H9 (cell line): ENCODE measurements at regions not wholly inside any gene's neighbourhood (a gene's known extent, or its start where the extent isn't known, plus 50 kb on each side); places are given as distances from the start of the nearest gene placed in this dataset.

Experiments
- DNase-seq: peaks from one replicate; pipeline ENCODE4 v3.0.0-alpha.2; 2017
- H2AFZ ChIP-seq: one replicate; pipeline ENCODE4 v1.6.1; 2013; ENCODE audit warnings: mild to moderate bottlenecking, low read length, control low read depth, moderate library complexity
- H2AK5ac ChIP-seq: 2 replicates; pipeline ENCODE4 v1.6.1; 2013; ENCODE audit warnings: low read length, control low read depth, mixed read lengths; ENCODE audit not compliant: insufficient read length
- H2BK120ac ChIP-seq: one replicate; pipeline ENCODE4 v1.6.1; 2013; ENCODE audit warnings: low read depth, mild to moderate bottlenecking, low read length, control low read depth, inconsistent platforms; ENCODE audit not compliant: poor library complexity, severe bottlenecking
- H2BK12ac ChIP-seq: 2 replicates; pipeline ENCODE4 v1.6.1; 2013; ENCODE audit warnings: low read length, control low read depth, mixed read lengths, low read depth; ENCODE audit not compliant: insufficient read length
- H2BK15ac ChIP-seq: 2 replicates; pipeline ENCODE4 v1.6.1; 2013; ENCODE audit warnings: low read depth, low read length, control low read depth
- H2BK20ac ChIP-seq: one replicate; pipeline ENCODE4 v1.6.1; 2013; ENCODE audit warnings: low read depth, mild to moderate bottlenecking, low read length, control low read depth, inconsistent platforms; ENCODE audit not compliant: poor library complexity, severe bottlenecking
- H2BK5ac ChIP-seq: 2 replicates; pipeline ENCODE4 v1.6.1; 2013; ENCODE audit warnings: low read length, control low read depth, mixed read lengths; ENCODE audit not compliant: insufficient read length
- H3K14ac ChIP-seq: 2 replicates; pipeline ENCODE4 v1.6.1; 2013; ENCODE audit warnings: low read length, control low read depth; ENCODE audit not compliant: insufficient read depth
- H3K18ac ChIP-seq: 2 replicates; pipeline ENCODE4 v1.6.1; 2013; ENCODE audit warnings: low read depth, mild to moderate bottlenecking, mixed read lengths, low read length, control low read depth; ENCODE audit not compliant: insufficient read length
- H3K23ac ChIP-seq: 2 replicates; pipeline ENCODE4 v1.6.1; 2013; ENCODE audit warnings: low read length, control low read depth, mixed read lengths, low read depth; ENCODE audit not compliant: insufficient read length
- H3K23me2 ChIP-seq: 2 replicates; pipeline ENCODE4 v1.6.1; 2013; ENCODE audit warnings: low read depth, mild to moderate bottlenecking, mixed read lengths, low read length, control low read depth; ENCODE audit not compliant: insufficient read length, poor library complexity, severe bottlenecking
- H3K27ac ChIP-seq: 2 replicates; pipeline ENCODE4 v1.5.1; 2013; ENCODE audit warnings: low read length, control low read depth, mixed read lengths, low read depth; ENCODE audit not compliant: insufficient read length
- H3K27me3 ChIP-seq: 2 replicates; pipeline ENCODE4 v1.6.1; 2013; ENCODE audit warnings: low read length, control low read depth, inconsistent platforms; ENCODE audit not compliant: insufficient read depth
- H3K4ac ChIP-seq: 2 replicates; pipeline ENCODE4 v1.6.1; 2013; ENCODE audit warnings: low read depth, mild to moderate bottlenecking, control low read depth, inconsistent platforms, low read length, moderate library complexity
- H3K4me1 ChIP-seq: 2 replicates; pipeline ENCODE4 v1.6.1; 2013; ENCODE audit warnings: low read length, control low read depth, inconsistent platforms; ENCODE audit not compliant: insufficient read depth
- H3K4me2 ChIP-seq: 2 replicates; pipeline ENCODE4 v1.6.1; 2013; ENCODE audit warnings: low read length, control low read depth, mixed read lengths; ENCODE audit not compliant: insufficient read length, insufficient read depth
- H3K56ac ChIP-seq: 2 replicates; pipeline ENCODE4 v1.6.1; 2013; ENCODE audit warnings: low read depth, mild to moderate bottlenecking, mixed read lengths, low read length, control low read depth; ENCODE audit not compliant: insufficient read length
- H3K79me1 ChIP-seq: 2 replicates; pipeline ENCODE4 v1.6.1; 2013; ENCODE audit warnings: low read depth, mild to moderate bottlenecking, moderate library complexity, low read length, control low read depth, inconsistent platforms; ENCODE audit not compliant: insufficient read depth, poor library complexity, severe bottlenecking
- H3K79me2 ChIP-seq: 2 replicates; pipeline ENCODE4 v1.6.1; 2013; ENCODE audit warnings: low read length, control low read depth, inconsistent platforms; ENCODE audit not compliant: insufficient read depth
- H3K9ac ChIP-seq: 2 replicates; pipeline ENCODE4 v1.6.1; 2013; ENCODE audit warnings: low read length, control low read depth, mixed read lengths; ENCODE audit not compliant: insufficient read length; ENCODE audit errors: extremely low read depth
- H3K9me3 ChIP-seq: one replicate; pipeline ENCODE4 v1.6.1; 2013; ENCODE audit warnings: low read depth, low read length, inconsistent platforms; ENCODE audit not compliant: control insufficient read depth
- H3T11ph ChIP-seq: one replicate; pipeline ENCODE4 v1.6.1; 2013; ENCODE audit warnings: mild to moderate bottlenecking, low read length, control low read depth, inconsistent platforms
- H4K20me1 ChIP-seq: one replicate; pipeline ENCODE4 v1.6.1; 2013; ENCODE audit not compliant: control insufficient read depth, insufficient read length, insufficient read depth
- H4K5ac ChIP-seq: 2 replicates; pipeline ENCODE4 v1.6.1; 2013; ENCODE audit warnings: low read depth, mild to moderate bottlenecking, mixed read lengths, low read length, control low read depth; ENCODE audit not compliant: insufficient read length
- H4K8ac ChIP-seq: replicated peaks from 2 replicates; pipeline ENCODE4 v1.6.1; 2013; ENCODE audit warnings: low read length, control low read depth, mixed read lengths, low read depth; ENCODE audit not compliant: insufficient read length
- H4K91ac ChIP-seq: 2 replicates; pipeline ENCODE4 v1.6.1; 2013; ENCODE audit warnings: low read depth, mild to moderate bottlenecking, moderate library complexity, mixed read lengths, low read length, control low read depth; ENCODE audit not compliant: insufficient read length
- H3K27ac Mint-ChIP-seq, 3 experiments: 2 replicates in 2 of 3; 3 replicates in 1 of 3; pipeline ENCODE4 v1.8.0; 2020 to 2021; ENCODE audit warnings: mixed read lengths in 3 of 3, mild to moderate bottlenecking in 1 of 3, moderate library complexity in 1 of 3
- H3K27me3 Mint-ChIP-seq: 2 replicates; pipeline ENCODE4 v1.8.0; 2021; ENCODE audit warnings: low read depth, mild to moderate bottlenecking, moderate library complexity, mixed read lengths
- H3K36me3 Mint-ChIP-seq, 3 experiments: 2 replicates in 2 of 3; 3 replicates in 1 of 3; pipeline ENCODE4 v1.8.0; 2020 to 2021; ENCODE audit warnings: low read depth in 3 of 3, mixed read lengths in 3 of 3; ENCODE audit not compliant: insufficient read depth in 1 of 3
- H3K4me1 Mint-ChIP-seq, 2 experiments: 2 replicates each; pipeline ENCODE4 v1.8.0; 2020; ENCODE audit warnings: mixed read lengths in 2 of 2
- H3K4me3 Mint-ChIP-seq, 2 experiments: 2 replicates in 1 of 2; 3 replicates in 1 of 2; pipeline ENCODE4 v1.8.0; 2020 to 2021; ENCODE audit warnings: mild to moderate bottlenecking in 2 of 2, mixed read lengths in 2 of 2, moderate library complexity in 1 of 2
- H3K9me3 Mint-ChIP-seq, 2 experiments: 2 replicates in 1 of 2; 3 replicates in 1 of 2; pipeline ENCODE4 v1.8.0; 2020; ENCODE audit warnings: mild to moderate bottlenecking in 2 of 2, mixed read lengths in 2 of 2, moderate library complexity in 1 of 2
- CTCF ChIP-seq: fragments of 200-600 bp; sonication (generic); conservative IDR thresholded peaks from 3 replicates; pipeline ENCODE4 v1.8.0; 2021; ENCODE audit warnings: antibody characterized with exemption, mild to moderate bottlenecking
- WGBS: extraction: QIAGEN DNeasy Blood & Tissue Kit; methylation state at CpG from one replicate; pipeline ENCODE4 v1.1.7; 2013; ENCODE audit warnings: missing lambda C conversion rate, low lambda C conversion rate, mixed read lengths; ENCODE audit not compliant: insufficient read length; ENCODE audit errors: extremely low coverage; 5-methylcytosine and 5-hydroxymethylcytosine counted together

- H4K5ac ChIP-seq = no peak overlapping the region
- no peak overlapping the region for H2BK120ac ChIP-seq
- H3T11ph ChIP-seq = no peak overlapping the region
- H2BK15ac ChIP-seq = no peak overlapping the region
- no peaks in the 10 kb centered on the region for H3K4me1 Mint-ChIP-seq
- H3K9me3 ChIP-seq = no peaks in the 10 kb centered on the region
- TF ChIP-seq CTCF = no peak
- no peak overlapping the region for H3K14ac ChIP-seq
- H3K56ac ChIP-seq = no peak overlapping the region
- no peaks in the 10 kb centered on the region for H3K79me1 ChIP-seq
- no peak overlapping the region for H2AK5ac ChIP-seq
- no peak overlapping the region for H2BK12ac ChIP-seq
- no peak overlapping the region for H3K27ac Mint-ChIP-seq
- H3K9ac ChIP-seq = no peak overlapping the region
- H2BK5ac ChIP-seq = no peak overlapping the region
- H3K27me3 ChIP-seq = no peaks in the 10 kb centered on the region
- no peak overlapping the region for H3K4me2 ChIP-seq
- H3K27ac ChIP-seq = no peak overlapping the region
- no peak overlapping the region for H2BK20ac ChIP-seq
- no peak overlapping the region for H4K8ac ChIP-seq
- no peak overlapping the region for H2AFZ ChIP-seq
- no CpG with 5 or more reads among the region's 1 CpG for WGBS
- no peaks in the 10 kb centered on the region for H3K9me3 Mint-ChIP-seq
- H3K18ac ChIP-seq = no peak overlapping the region
- H4K91ac ChIP-seq = no peak overlapping the region
- H3K4ac ChIP-seq = no peak overlapping the region
- DNase-seq = no peak
- H3K79me2 ChIP-seq = no peaks in the 10 kb centered on the region
- H4K20me1 ChIP-seq = no peaks in the 10 kb centered on the region
- no peaks in the 10 kb centered on the region for H3K36me3 Mint-ChIP-seq
- H3K23ac ChIP-seq = no peak overlapping the region
- no peak overlapping the region for H3K4me3 Mint-ChIP-seq
- no peaks in the 10 kb centered on the region for H3K4me1 ChIP-seq
- no peaks in the 10 kb centered on the region; the same call in 1 of the 2 replicates for H3K27me3 Mint-ChIP-seq
- no peaks in the 10 kb centered on the region for H3K23me2 ChIP-seq
Observed at GRCh38 chr13:74678308-74678965, 544.2 kb upstream of the KLF12 start.
